ENCODE measurements at regions not wholly inside any gene's neighbourhood (a gene's known extent, or its start where the extent isn't known, plus 50 kb on each side); places are given as distances from the start of the nearest gene placed in this dataset.
"Not testable (repeated sequence)": the region's sequence is repeated elsewhere in the genome, so short reads cannot be mapped to it uniquely, and the experiment has no call there.

- H3K27ac ChIP-seq (ENCODE audit: low read depth, low read length, poor library complexity, severe bottlenecking): no peak overlapping the region
Observed at GRCh38 chr1:47501069-47501468, 63.2 kb downstream of the FOXD2 start.

GRCh38 chr1:47502746-47503370, 65.0 kb downstream of the FOXD2 start:
- H3K79me2 ChIP-seq (ENCODE audit: insufficient read depth, low read length): no peaks in the 10 kb centered on the region
- H3K27ac ChIP-seq (ENCODE audit: low read depth, low read length, poor library complexity, severe bottlenecking): no peak overlapping the region
- no peaks in the 10 kb centered on the region for H3K4me1 ChIP-seq (ENCODE audit: insufficient read depth, low read length, severe bottlenecking)
- no peaks in the 10 kb centered on the region for H3K9me3 ChIP-seq (ENCODE audit: low read length)
- H4K20me1 ChIP-seq (ENCODE audit: insufficient read depth, low read length): no peaks in the 10 kb centered on the region
- H3K36me3 ChIP-seq (ENCODE audit: insufficient read depth, low read length): no peaks in the 10 kb centered on the region
- no peak overlapping the region for H3K9ac ChIP-seq (ENCODE audit: low read length)
- no peak overlapping the region for H2AFZ ChIP-seq (ENCODE audit: low read length)
- H3K4me2 ChIP-seq (ENCODE audit: low read length): no peak overlapping the region
- no peaks in the 10 kb centered on the region for H3K27me3 ChIP-seq (ENCODE audit: insufficient read depth, low read length)
- no peaks in the 10 kb centered on the region for H3F3A ChIP-seq (ENCODE audit: insufficient read depth, low read length)
- no peak for TF ChIP-seq CTCF (IDR thresholded peaks at IDR 0.05; ENCODE audit: low read length)
- TF ChIP-seq EZH2 (IDR thresholded peaks at IDR 0.05; ENCODE audit: borderline replicate concordance, low read length): no peak
- no peaks in the 10 kb centered on the region for H3K9me2 ChIP-seq (ENCODE audit: low read depth, low read length)
- H3K4me3 ChIP-seq (ENCODE audit: low read depth, low read length, poor library complexity, severe bottlenecking): no peak overlapping the region

More at GRCh38 chr1:47501069-47501468, 63.2 kb downstream of the FOXD2 start:
- Histone ChIP-seq H3K36me3 (ENCODE audit: insufficient read depth, low read length) (no peaks in the 10 kb centered on the region), H3F3A (ENCODE audit: insufficient read depth, low read length) (no peaks in the 10 kb centered on the region), H3K4me3 (ENCODE audit: low read depth, low read length, poor library complexity, severe bottlenecking) (no peak overlapping the region), H3K79me2 (ENCODE audit: insufficient read depth, low read length) (no peaks in the 10 kb centered on the region), H3K4me2 (ENCODE audit: low read length) (no peak overlapping the region), H3K9ac (ENCODE audit: low read length) (no peak overlapping the region), H3K9me3 (ENCODE audit: low read length) (no peaks in the 10 kb centered on the region), H2AFZ (ENCODE audit: low read length) (no peak overlapping the region), H3K4me1 (ENCODE audit: insufficient read depth, low read length, severe bottlenecking) (no peaks in the 10 kb centered on the region), H4K20me1 (ENCODE audit: insufficient read depth, low read length) (no peaks in the 10 kb centered on the region), H3K27me3 (ENCODE audit: insufficient read depth, low read length) (no peaks in the 10 kb centered on the region), H3K9me2 (ENCODE audit: low read depth, low read length) (no peaks in the 10 kb centered on the region)
- TF ChIP-seq CTCF (IDR thresholded peaks at IDR 0.05; ENCODE audit: low read length): no peak
- no peak for TF ChIP-seq EZH2 (IDR thresholded peaks at IDR 0.05; ENCODE audit: borderline replicate concordance, low read length)

- H2AFZ ChIP-seq (ENCODE audit: low read length); H3K4me3 ChIP-seq (ENCODE audit: low read depth, low read length, poor library complexity, severe bottlenecking); H4K20me1 ChIP-seq (ENCODE audit: insufficient read depth, low read length); H3K4me2 ChIP-seq (ENCODE audit: low read length); H3K9me2 ChIP-seq (ENCODE audit: low read depth, low read length); H3K4me1 ChIP-seq (ENCODE audit: insufficient read depth, low read length, severe bottlenecking); H3K79me2 ChIP-seq (ENCODE audit: insufficient read depth, low read length); H3K36me3 ChIP-seq (ENCODE audit: insufficient read depth, low read length); H3K9ac ChIP-seq (ENCODE audit: low read length); H3K27me3 ChIP-seq (ENCODE audit: insufficient read depth, low read length); H3F3A ChIP-seq (ENCODE audit: insufficient read depth, low read length); H3K9me3 ChIP-seq (ENCODE audit: low read length); H3K27ac ChIP-seq (ENCODE audit: low read depth, low read length, poor library complexity, severe bottlenecking): not testable (repeated sequence)
Observed at GRCh38 chr1:47504840-47505239, 67.0 kb downstream of the FOXD2 start.

DNA sequence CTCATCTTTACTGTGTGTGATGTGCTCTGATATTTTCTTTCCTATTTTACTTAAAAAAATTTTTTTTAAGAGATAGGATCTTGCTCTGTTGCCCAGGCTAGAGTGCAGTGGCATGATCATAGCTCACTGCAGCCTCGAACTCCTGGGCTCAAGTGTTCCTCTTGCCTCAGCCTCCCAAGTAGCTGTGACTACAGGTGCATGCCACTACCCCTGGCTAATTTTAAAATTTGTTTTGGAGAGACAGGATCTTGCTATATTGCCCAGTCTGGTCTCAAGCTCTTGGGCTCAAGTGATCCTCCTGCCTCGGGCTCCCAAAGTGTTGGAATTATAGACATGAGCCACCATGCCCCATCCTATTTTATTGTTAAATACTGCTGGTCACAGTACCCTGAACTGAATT, 67.4 kb downstream of the FOXD2 start:
- Histone ChIP-seq H3K9me2 (ENCODE audit: low read depth, low read length) (no peaks in the 10 kb centered on the region), H3K4me1 (ENCODE audit: insufficient read depth, low read length, severe bottlenecking) (no peaks in the 10 kb centered on the region), H3K79me2 (ENCODE audit: insufficient read depth, low read length) (no peaks in the 10 kb centered on the region), H3K36me3 (ENCODE audit: insufficient read depth, low read length) (no peaks in the 10 kb centered on the region), H3K9me3 (ENCODE audit: low read length) (no peaks in the 10 kb centered on the region), H3K4me3 (ENCODE audit: low read depth, low read length, poor library complexity, severe bottlenecking) (no peak overlapping the region), H3K27me3 (ENCODE audit: insufficient read depth, low read length) (0 out of 2 replicates have a peak, but pooled peaks cover 6% of the 10 kb centered on the region), H3K9ac (ENCODE audit: low read length) (no peak overlapping the region), H3F3A (ENCODE audit: insufficient read depth, low read length) (no peaks in the 10 kb centered on the region), H4K20me1 (ENCODE audit: insufficient read depth, low read length) (no peaks in the 10 kb centered on the region), H3K27ac (ENCODE audit: low read depth, low read length, poor library complexity, severe bottlenecking) (no peak overlapping the region), H2AFZ (ENCODE audit: low read length) (no peak overlapping the region), H3K4me2 (ENCODE audit: low read length) (no peak overlapping the region)
- TF ChIP-seq CTCF (IDR thresholded peaks at IDR 0.05; ENCODE audit: low read length) (no peak), EZH2 (IDR thresholded peaks at IDR 0.05; ENCODE audit: borderline replicate concordance, low read length) (no peak)

Data from OCI-LY1 (cell line).